ENCODE measurements at regions not wholly inside any gene's neighbourhood (a gene's known extent, or its start where the extent isn't known, plus 50 kb on each side); places are given as distances from the start of the nearest gene placed in this dataset.

DNA sequence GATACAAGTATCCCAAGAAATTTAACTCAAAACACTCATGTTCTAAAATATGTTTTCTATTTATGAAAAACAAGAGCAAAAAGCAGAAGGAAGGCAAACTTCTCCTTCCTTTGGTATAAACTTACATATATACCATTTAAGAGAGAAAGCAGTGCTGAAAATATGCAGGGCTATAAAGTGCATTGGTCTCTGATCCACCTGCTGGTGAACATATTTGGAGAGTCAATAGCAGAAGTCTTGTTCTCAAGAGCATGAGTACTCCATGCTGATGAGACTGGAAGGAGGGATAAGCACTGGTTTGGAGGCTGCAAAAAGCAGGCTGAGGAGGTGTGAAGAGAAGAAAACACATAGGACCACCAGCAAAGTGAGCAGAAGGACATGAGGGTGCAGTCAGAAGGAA is 391.2 kb downstream of the STK39 start (continued):
- TF ChIP-seq, protein P1, sequence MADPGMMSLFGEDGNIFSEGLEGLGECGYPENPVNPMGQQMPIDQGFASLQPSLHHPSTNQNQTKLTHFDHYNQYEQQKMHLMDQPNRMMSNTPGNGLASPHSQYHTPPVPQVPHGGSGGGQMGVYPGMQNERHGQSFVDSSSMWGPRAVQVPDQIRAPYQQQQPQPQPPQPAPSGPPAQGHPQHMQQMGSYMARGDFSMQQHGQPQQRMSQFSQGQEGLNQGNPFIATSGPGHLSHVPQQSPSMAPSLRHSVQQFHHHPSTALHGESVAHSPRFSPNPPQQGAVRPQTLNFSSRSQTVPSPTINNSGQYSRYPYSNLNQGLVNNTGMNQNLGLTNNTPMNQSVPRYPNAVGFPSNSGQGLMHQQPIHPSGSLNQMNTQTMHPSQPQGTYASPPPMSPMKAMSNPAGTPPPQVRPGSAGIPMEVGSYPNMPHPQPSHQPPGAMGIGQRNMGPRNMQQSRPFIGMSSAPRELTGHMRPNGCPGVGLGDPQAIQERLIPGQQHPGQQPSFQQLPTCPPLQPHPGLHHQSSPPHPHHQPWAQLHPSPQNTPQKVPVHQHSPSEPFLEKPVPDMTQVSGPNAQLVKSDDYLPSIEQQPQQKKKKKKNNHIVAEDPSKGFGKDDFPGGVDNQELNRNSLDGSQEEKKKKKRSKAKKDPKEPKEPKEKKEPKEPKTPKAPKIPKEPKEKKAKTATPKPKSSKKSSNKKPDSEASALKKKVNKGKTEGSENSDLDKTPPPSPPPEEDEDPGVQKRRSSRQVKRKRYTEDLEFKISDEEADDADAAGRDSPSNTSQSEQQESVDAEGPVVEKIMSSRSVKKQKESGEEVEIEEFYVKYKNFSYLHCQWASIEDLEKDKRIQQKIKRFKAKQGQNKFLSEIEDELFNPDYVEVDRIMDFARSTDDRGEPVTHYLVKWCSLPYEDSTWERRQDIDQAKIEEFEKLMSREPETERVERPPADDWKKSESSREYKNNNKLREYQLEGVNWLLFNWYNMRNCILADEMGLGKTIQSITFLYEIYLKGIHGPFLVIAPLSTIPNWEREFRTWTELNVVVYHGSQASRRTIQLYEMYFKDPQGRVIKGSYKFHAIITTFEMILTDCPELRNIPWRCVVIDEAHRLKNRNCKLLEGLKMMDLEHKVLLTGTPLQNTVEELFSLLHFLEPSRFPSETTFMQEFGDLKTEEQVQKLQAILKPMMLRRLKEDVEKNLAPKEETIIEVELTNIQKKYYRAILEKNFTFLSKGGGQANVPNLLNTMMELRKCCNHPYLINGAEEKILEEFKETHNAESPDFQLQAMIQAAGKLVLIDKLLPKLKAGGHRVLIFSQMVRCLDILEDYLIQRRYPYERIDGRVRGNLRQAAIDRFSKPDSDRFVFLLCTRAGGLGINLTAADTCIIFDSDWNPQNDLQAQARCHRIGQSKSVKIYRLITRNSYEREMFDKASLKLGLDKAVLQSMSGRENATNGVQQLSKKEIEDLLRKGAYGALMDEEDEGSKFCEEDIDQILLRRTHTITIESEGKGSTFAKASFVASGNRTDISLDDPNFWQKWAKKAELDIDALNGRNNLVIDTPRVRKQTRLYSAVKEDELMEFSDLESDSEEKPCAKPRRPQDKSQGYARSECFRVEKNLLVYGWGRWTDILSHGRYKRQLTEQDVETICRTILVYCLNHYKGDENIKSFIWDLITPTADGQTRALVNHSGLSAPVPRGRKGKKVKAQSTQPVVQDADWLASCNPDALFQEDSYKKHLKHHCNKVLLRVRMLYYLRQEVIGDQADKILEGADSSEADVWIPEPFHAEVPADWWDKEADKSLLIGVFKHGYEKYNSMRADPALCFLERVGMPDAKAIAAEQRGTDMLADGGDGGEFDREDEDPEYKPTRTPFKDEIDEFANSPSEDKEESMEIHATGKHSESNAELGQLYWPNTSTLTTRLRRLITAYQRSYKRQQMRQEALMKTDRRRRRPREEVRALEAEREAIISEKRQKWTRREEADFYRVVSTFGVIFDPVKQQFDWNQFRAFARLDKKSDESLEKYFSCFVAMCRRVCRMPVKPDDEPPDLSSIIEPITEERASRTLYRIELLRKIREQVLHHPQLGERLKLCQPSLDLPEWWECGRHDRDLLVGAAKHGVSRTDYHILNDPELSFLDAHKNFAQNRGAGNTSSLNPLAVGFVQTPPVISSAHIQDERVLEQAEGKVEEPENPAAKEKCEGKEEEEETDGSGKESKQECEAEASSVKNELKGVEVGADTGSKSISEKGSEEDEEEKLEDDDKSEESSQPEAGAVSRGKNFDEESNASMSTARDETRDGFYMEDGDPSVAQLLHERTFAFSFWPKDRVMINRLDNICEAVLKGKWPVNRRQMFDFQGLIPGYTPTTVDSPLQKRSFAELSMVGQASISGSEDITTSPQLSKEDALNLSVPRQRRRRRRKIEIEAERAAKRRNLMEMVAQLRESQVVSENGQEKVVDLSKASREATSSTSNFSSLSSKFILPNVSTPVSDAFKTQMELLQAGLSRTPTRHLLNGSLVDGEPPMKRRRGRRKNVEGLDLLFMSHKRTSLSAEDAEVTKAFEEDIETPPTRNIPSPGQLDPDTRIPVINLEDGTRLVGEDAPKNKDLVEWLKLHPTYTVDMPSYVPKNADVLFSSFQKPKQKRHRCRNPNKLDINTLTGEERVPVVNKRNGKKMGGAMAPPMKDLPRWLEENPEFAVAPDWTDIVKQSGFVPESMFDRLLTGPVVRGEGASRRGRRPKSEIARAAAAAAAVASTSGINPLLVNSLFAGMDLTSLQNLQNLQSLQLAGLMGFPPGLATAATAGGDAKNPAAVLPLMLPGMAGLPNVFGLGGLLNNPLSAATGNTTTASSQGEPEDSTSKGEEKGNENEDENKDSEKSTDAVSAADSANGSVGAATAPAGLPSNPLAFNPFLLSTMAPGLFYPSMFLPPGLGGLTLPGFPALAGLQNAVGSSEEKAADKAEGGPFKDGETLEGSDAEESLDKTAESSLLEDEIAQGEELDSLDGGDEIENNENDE (IDR thresholded peaks at IDR 0.05; ENCODE audit: insufficient replicate concordance, low read length), result no peak
- TF ChIP-seq, protein P2, sequence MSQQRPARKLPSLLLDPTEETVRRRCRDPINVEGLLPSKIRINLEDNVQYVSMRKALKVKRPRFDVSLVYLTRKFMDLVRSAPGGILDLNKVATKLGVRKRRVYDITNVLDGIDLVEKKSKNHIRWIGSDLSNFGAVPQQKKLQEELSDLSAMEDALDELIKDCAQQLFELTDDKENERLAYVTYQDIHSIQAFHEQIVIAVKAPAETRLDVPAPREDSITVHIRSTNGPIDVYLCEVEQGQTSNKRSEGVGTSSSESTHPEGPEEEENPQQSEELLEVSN (IDR thresholded peaks at IDR 0.05), result no peak
- no peak for TF ChIP-seq POLR2A (IDR thresholded peaks at IDR 0.05; ENCODE audit: control extremely low read depth in 1 of 2, low read depth in 2 of 2, low read length in 2 of 2)
- no peak for TF ChIP-seq MAFK (IDR thresholded peaks at IDR 0.05; ENCODE audit: low read depth, low read length)
- no peak for TF ChIP-seq BCL11A (IDR thresholded peaks at IDR 0.05; ENCODE audit: low read depth in 2 of 2, low read length in 2 of 2)
- TF ChIP-seq, protein P3, sequence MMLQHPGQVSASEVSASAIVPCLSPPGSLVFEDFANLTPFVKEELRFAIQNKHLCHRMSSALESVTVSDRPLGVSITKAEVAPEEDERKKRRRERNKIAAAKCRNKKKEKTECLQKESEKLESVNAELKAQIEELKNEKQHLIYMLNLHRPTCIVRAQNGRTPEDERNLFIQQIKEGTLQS (IDR thresholded peaks at IDR 0.05; ENCODE audit: insufficient read depth, low read depth, low read length), result no peak
- TF ChIP-seq TCF12 (IDR thresholded peaks at IDR 0.05; ENCODE audit: low read depth, low read length), result no peak
- no peak for TF ChIP-seq RBBP5 (IDR thresholded peaks at IDR 0.05; ENCODE audit: borderline replicate concordance, low read depth, low read length)
- TF ChIP-seq PHF8 (conservative IDR thresholded peaks at IDR 0.05; ENCODE audit: low read depth, low read length), result no peak
- no peak for TF ChIP-seq SIRT6 (IDR thresholded peaks at IDR 0.05; ENCODE audit: low read length)
- no peak for TF ChIP-seq RFX5 (IDR thresholded peaks at IDR 0.05; ENCODE audit: borderline replicate concordance, low read depth, low read length)
- no peak for TF ChIP-seq CBX8 (IDR thresholded peaks at IDR 0.05; ENCODE audit: borderline replicate concordance, low read depth, low read length)
